CD4-positive, alpha-beta T cell (primary cell): ENCODE measurements at regions not wholly inside any gene's neighbourhood (a gene's known extent, or its start where the extent isn't known, plus 50 kb on each side); places are given as distances from the start of the nearest gene placed in this dataset.

Experiments
- ATAC-seq: fragments of 200-7000 bp; cut with Tn5 transposase; one replicate; pipeline ENCODE4 v1.10.0; 2022; ENCODE audit warnings: mild to moderate bottlenecking; ENCODE audit not compliant: poor library complexity
- CTCF ChIA-PET: fragments of 350-600 bp; sonication (Branson Sonifier 250); formaldehyde crosslinking; loops from one replicate; lab custom pipeline; 2021; ENCODE audit warnings: antibody characterized with exemption, inconsistent platforms; lab: Charles Lee
- POLR2A ChIA-PET: fragments of 350-600 bp; sonication (Branson Sonifier 250); formaldehyde crosslinking; loops from one replicate; lab custom pipeline; 2021; ENCODE audit warnings: antibody characterized with exemption, inconsistent platforms; lab: Charles Lee
- DNase-seq, 14 experiments: peaks; one replicate each; pipeline ENCODE4 v3.0.0-alpha.2; 2013 to 2020; ENCODE audit warnings: mixed read lengths in 2 of 14
- H3K27ac ChIP-seq, 2 donors: one replicate each; pipeline versions ENCODE4 v1.5.1 to v1.7.0; 2013; ENCODE audit warnings: low read length in 2 of 2, low read depth in 1 of 2, mild to moderate bottlenecking in 1 of 2
- H3K27me3 ChIP-seq, 2 experiments: 1 replicate in 1 of 2; 2 replicates in 1 of 2; pipeline versions ENCODE4 v1.6.1 to v1.7.0; 2013; ENCODE audit warnings: low read length in 2 of 2, control low read depth in 1 of 2, mild to moderate bottlenecking in 1 of 2, moderate library complexity in 1 of 2; ENCODE audit not compliant: insufficient read depth in 2 of 2, control insufficient read depth in 1 of 2
- H3K36me3 ChIP-seq: one replicate; pipeline ENCODE4 v1.6.1; 2013; ENCODE audit warnings: low read length, control low read depth; ENCODE audit not compliant: insufficient read depth
- H3K4me1 ChIP-seq: one replicate; pipeline ENCODE4 v1.6.1; 2013; ENCODE audit warnings: low read length, control low read depth; ENCODE audit not compliant: insufficient read depth
- H3K4me3 ChIP-seq: one replicate; pipeline ENCODE4 v1.5.1; 2013; ENCODE audit warnings: mild to moderate bottlenecking, low read length, moderate library complexity
- H3K9me3 ChIP-seq, 2 experiments: 1 replicate in 1 of 2; 2 replicates in 1 of 2; pipeline versions ENCODE4 v1.6.1 to v1.7.0; 2013; ENCODE audit warnings: low read length in 2 of 2, mild to moderate bottlenecking in 2 of 2, control low read depth in 1 of 2, moderate library complexity in 1 of 2; ENCODE audit not compliant: control insufficient read depth in 1 of 2, insufficient read depth in 1 of 2
- H3K27ac Mint-ChIP-seq: one replicate; pipeline ENCODE4 v1.8.0; 2020; ENCODE audit warnings: mixed read lengths
- H3K27me3 Mint-ChIP-seq: one replicate; pipeline ENCODE4 v1.8.0; 2021; ENCODE audit warnings: mixed read lengths
- H3K36me3 Mint-ChIP-seq: one replicate; pipeline ENCODE4 v1.8.0; 2021; ENCODE audit warnings: low read depth, mixed read lengths
- H3K4me1 Mint-ChIP-seq: one replicate; pipeline ENCODE4 v1.8.0; 2021; ENCODE audit warnings: low read depth, mixed read lengths
- H3K4me3 Mint-ChIP-seq: one replicate; pipeline ENCODE4 v1.8.0; 2020; ENCODE audit warnings: mild to moderate bottlenecking, mixed read lengths
- H3K9me3 Mint-ChIP-seq: one replicate; pipeline ENCODE4 v1.8.0; 2020; ENCODE audit warnings: mixed read lengths
- CTCF ChIP-seq: fragments of 200-600 bp; IDR thresholded peaks from one replicate; pipeline ENCODE4 v1.8.0; 2022; ENCODE audit warnings: antibody characterized with exemption, mild to moderate bottlenecking
- intact Hi-C, 2 experiments: fragments of 100-400 bp; cut with DNase I in 1 of 2; cut with micrococcal nuclease in 1 of 2; formaldehyde crosslinking; loops; one replicate each; pipeline versions ENCODE4 v1.15.1 to v1.9.0; 2023 to 2025; cut with DNase I, micrococcal nuclease

- Histone ChIP-seq H3K36me3 (no peaks in the 10 kb centered on the region), H3K27me3 (no peaks in the 10 kb centered on the region), H3K9me3 (peaks cover 0 to under 1% of the 10 kb centered on the region in 2 experiments), H3K4me1 (no peaks in the 10 kb centered on the region), H3K27ac (no peak overlapping the region), H3K4me3 (no peak overlapping the region)
- no peak overlapping the region for H3K4me3 Mint-ChIP-seq
- H3K4me1 Mint-ChIP-seq: no peaks in the 10 kb centered on the region
- no peaks in the 10 kb centered on the region for H3K27me3 Mint-ChIP-seq
- ChIA-PET CTCF (no interaction called here), POLR2A (no interaction called here)
- H3K36me3 Mint-ChIP-seq: no peaks in the 10 kb centered on the region
- DNase-seq: no peak
- H3K9me3 Mint-ChIP-seq: peaks cover 3% of the 10 kb centered on the region
- H3K27ac Mint-ChIP-seq: no peak overlapping the region
- TF ChIP-seq CTCF: no peak
- intact Hi-C loops: no loop called here
- ATAC-seq: no peak
Measured at GRCh38 chr4:66849596-66849995, 695.7 kb downstream of the CENPC start.

- no peak for TF ChIP-seq CTCF
Measured at GRCh38 chr4:66842724-66843088, 702.6 kb downstream of the CENPC start.

GRCh38 chr4:66842026-66842723 is 703.1 kb downstream of the CENPC start:
- H3K36me3 Mint-ChIP-seq: no peaks in the 10 kb centered on the region
- ATAC-seq (no peak), DNase-seq (no peak)
- no peak overlapping the region for H3K27ac ChIP-seq
- no peak for TF ChIP-seq CTCF
- H3K9me3 Mint-ChIP-seq: peaks cover 8% of the 10 kb centered on the region
- intact Hi-C loops: no loop called here
- H3K4me1 ChIP-seq: no peaks in the 10 kb centered on the region
- no peaks in the 10 kb centered on the region for H3K36me3 ChIP-seq
- H3K27me3 Mint-ChIP-seq: no peaks in the 10 kb centered on the region
- H3K27me3 ChIP-seq: no peaks in the 10 kb centered on the region
- H3K27ac Mint-ChIP-seq: no peak overlapping the region
- H3K9me3 ChIP-seq: peaks cover 0 to 4% of the 10 kb centered on the region in 2 experiments
- no peak overlapping the region for H3K4me3 Mint-ChIP-seq
- CTCF ChIA-PET: no interaction called here
- no peak overlapping the region for H3K4me3 ChIP-seq
- POLR2A ChIA-PET: no interaction called here
- no peaks in the 10 kb centered on the region for H3K4me1 Mint-ChIP-seq

More at GRCh38 chr4:66842724-66843088, 702.6 kb downstream of the CENPC start:
- peaks cover 0 to 4% of the 10 kb centered on the region in 2 experiments for H3K9me3 ChIP-seq
- ATAC-seq: no peak
- no peak overlapping the region for H3K27ac Mint-ChIP-seq
- H3K36me3 Mint-ChIP-seq: no peaks in the 10 kb centered on the region
- H3K36me3 ChIP-seq: no peaks in the 10 kb centered on the region
- no peak overlapping the region for H3K4me3 ChIP-seq
- H3K9me3 Mint-ChIP-seq: peaks cover 8% of the 10 kb centered on the region
- H3K4me1 ChIP-seq: no peaks in the 10 kb centered on the region
- no peak overlapping the region for H3K4me3 Mint-ChIP-seq
- intact Hi-C loops: no loop called here
- no peaks in the 10 kb centered on the region for H3K4me1 Mint-ChIP-seq
- no peak for DNase-seq
- no peak overlapping the region for H3K27ac ChIP-seq
- ChIA-PET POLR2A (no interaction called here), CTCF (no interaction called here)
- H3K27me3 ChIP-seq: no peaks in the 10 kb centered on the region
- H3K27me3 Mint-ChIP-seq: no peaks in the 10 kb centered on the region
